Activated B cell treated with CpG ODN at 0.5 μM for 24 hours (primary cell): ENCODE measurements at regions not wholly inside any gene's neighbourhood (a gene's known extent, or its start where the extent isn't known, plus 50 kb on each side); places are given as distances from the start of the nearest gene placed in this dataset.

Experiments
- ATAC-seq: fragments of 200-7000 bp; cut with Tn5 transposase; one replicate; pipeline ENCODE4 v1.10.0; 2021; ENCODE audit warnings: low read depth, mild to moderate bottlenecking, moderate library complexity
- CTCF ChIA-PET: fragments of 350-600 bp; sonication (Branson Sonifier 250); formaldehyde crosslinking; loops from one replicate; lab custom pipeline; 2021; ENCODE audit warnings: antibody characterized with exemption; lab: Charles Lee
- POLR2A ChIA-PET: fragments of 350-600 bp; sonication (Branson Sonifier 250); formaldehyde crosslinking; loops from one replicate; lab custom pipeline; 2021; ENCODE audit warnings: antibody characterized with exemption; lab: Charles Lee
- DNase-seq: peaks from one replicate; pipeline ENCODE4 v3.0.0; 2022
- H3K27ac Mint-ChIP-seq: one replicate; pipeline ENCODE4 v1.8.0; 2020; ENCODE audit warnings: mixed read lengths
- H3K27me3 Mint-ChIP-seq: one replicate; pipeline ENCODE4 v1.8.0; 2021; ENCODE audit warnings: mixed read lengths
- H3K36me3 Mint-ChIP-seq: one replicate; pipeline ENCODE4 v1.8.0; 2021; ENCODE audit warnings: low read depth, mixed read lengths
- H3K4me1 Mint-ChIP-seq: one replicate; pipeline ENCODE4 v1.8.0; 2021; ENCODE audit warnings: mixed read lengths
- H3K4me3 Mint-ChIP-seq: one replicate; pipeline ENCODE4 v1.8.0; 2020; ENCODE audit warnings: mild to moderate bottlenecking, mixed read lengths
- H3K9me3 Mint-ChIP-seq: one replicate; pipeline ENCODE4 v1.8.0; 2020; ENCODE audit warnings: mixed read lengths
- CTCF ChIP-seq: fragments of 200-600 bp; IDR thresholded peaks from one replicate; pipeline ENCODE4 v1.8.0; 2022; ENCODE audit warnings: antibody characterized with exemption, mild to moderate bottlenecking
- intact Hi-C: fragments of 100-400 bp; cut with micrococcal nuclease; formaldehyde crosslinking; loops from one replicate; pipeline ENCODE4 v1.15.1; 2024

GRCh38 chr12:42893803-42894202, 304.3 kb upstream of the PRICKLE1 start:
- Mint-ChIP-seq H3K27ac (no peak overlapping the region), H3K27me3 (no peaks in the 10 kb centered on the region), H3K4me3 (no peak overlapping the region), H3K9me3 (no peaks in the 10 kb centered on the region), H3K4me1 (no peaks in the 10 kb centered on the region), H3K36me3 (no peaks in the 10 kb centered on the region)
- DNase-seq (no peak), ATAC-seq (no peak)
- POLR2A ChIA-PET = no interaction called here
- TF ChIP-seq CTCF = no peak
- intact Hi-C loops = no loop called here
- CTCF ChIA-PET = no interaction called here

GRCh38 chr12:42892702-42893551, 303.4 kb upstream of the PRICKLE1 start:
- H3K27ac Mint-ChIP-seq = no peak overlapping the region
- no peak overlapping the region for H3K4me3 Mint-ChIP-seq
- ChIA-PET CTCF (no interaction called here), POLR2A (no interaction called here)
- TF ChIP-seq CTCF = no peak
- ATAC-seq (no peak), DNase-seq (no peak)
- no peaks in the 10 kb centered on the region for H3K27me3 Mint-ChIP-seq
- H3K4me1 Mint-ChIP-seq = no peaks in the 10 kb centered on the region
- H3K36me3 Mint-ChIP-seq = no peaks in the 10 kb centered on the region
- no peaks in the 10 kb centered on the region for H3K9me3 Mint-ChIP-seq
- intact Hi-C loops = no loop called here

GRCh38 chr12:42887657-42888056, 298.1 kb upstream of the PRICKLE1 start:
- H3K27me3 Mint-ChIP-seq = no peaks in the 10 kb centered on the region

GRCh38 chr12:42886160-42886559, 296.6 kb upstream of the PRICKLE1 start:
- intact Hi-C loops = no loop called here
- Mint-ChIP-seq H3K27ac (no peak overlapping the region), H3K27me3 (no peaks in the 10 kb centered on the region), H3K4me3 (no peak overlapping the region), H3K4me1 (no peaks in the 10 kb centered on the region), H3K36me3 (no peaks in the 10 kb centered on the region), H3K9me3 (peaks cover 1% of the 10 kb centered on the region)
- DNase-seq = no peak
- ChIA-PET POLR2A (no interaction called here), CTCF (no interaction called here)
- no peak for ATAC-seq
- TF ChIP-seq CTCF = no peak

More at GRCh38 chr12:42887657-42888056, 298.1 kb upstream of the PRICKLE1 start:
- DNase-seq (no peak), ATAC-seq (no peak)
- no peak overlapping the region for H3K27ac Mint-ChIP-seq
- intact Hi-C loops = no loop called here
- no peak overlapping the region for H3K4me3 Mint-ChIP-seq
- ChIA-PET CTCF (no interaction called here), POLR2A (no interaction called here)
- H3K36me3 Mint-ChIP-seq = no peaks in the 10 kb centered on the region
- TF ChIP-seq CTCF = no peak
- H3K9me3 Mint-ChIP-seq = no peaks in the 10 kb centered on the region
- H3K4me1 Mint-ChIP-seq = no peaks in the 10 kb centered on the region

- ATAC-seq = no peak
- Mint-ChIP-seq H3K9me3 (peaks cover 2% of the 10 kb centered on the region), H3K27ac (no peak overlapping the region), H3K27me3 (no peaks in the 10 kb centered on the region), H3K4me3 (no peak overlapping the region), H3K36me3 (no peaks in the 10 kb centered on the region), H3K4me1 (no peaks in the 10 kb centered on the region)
- TF ChIP-seq CTCF = no peak
- POLR2A ChIA-PET = no interaction called here
- DNase-seq = no peak
- CTCF ChIA-PET = no interaction called here
- intact Hi-C loops = no loop called here
These were observed 296.1 kb upstream of the PRICKLE1 start for GRCh38 chr12:42885677-42886076.
